Ascending aorta (tissue), 2 donors: ENCODE measurements at regions not wholly inside any gene's neighbourhood (a gene's known extent, or its start where the extent isn't known, plus 50 kb on each side); places are given as distances from the start of the nearest gene placed in this dataset.

Source experiments
- DNase-seq, 2 donors: peaks; one replicate each; pipeline ENCODE4 v3.0.0-alpha.2; 2019; ENCODE audit warnings: low spot score in 2 of 2
- H3K27ac ChIP-seq, 2 donors: fragments of 200-600 bp; sonication (generic); one replicate each; pipeline ENCODE4 v1.5.1; 2016 to 2017; ENCODE audit warnings: mild to moderate bottlenecking in 1 of 2
- H3K27me3 ChIP-seq: fragments of 200-600 bp; sonication (generic); one replicate; pipeline ENCODE4 v1.5.1; 2017
- H3K36me3 ChIP-seq, 2 donors: fragments of 200-600 bp; sonication (generic); one replicate each; pipeline ENCODE4 v1.5.1; 2016
- H3K4me1 ChIP-seq, 2 donors: fragments of 200-600 bp; sonication (generic); one replicate each; pipeline ENCODE4 v1.5.1; 2016 to 2017; ENCODE audit warnings: mild to moderate bottlenecking in 1 of 2
- H3K4me3 ChIP-seq, 2 donors: fragments of 200-600 bp; sonication (generic); one replicate each; pipeline ENCODE4 v1.5.1; 2016 to 2017; ENCODE audit warnings: mild to moderate bottlenecking in 1 of 2
- H3K9me3 ChIP-seq, 2 donors: fragments of 200-600 bp; sonication (generic); one replicate each; pipeline ENCODE4 v1.5.1; 2016
- intact Hi-C: fragments of 100-400 bp; cut with DNase I; formaldehyde crosslinking; loops from one replicate; pipeline ENCODE4 v1.15.1; 2023
- TF ChIP-seq, protein P1 (sequence below), 3 experiments: fragments of 200-600 bp in 2 of 3; fragments of 450-650 bp in 1 of 3; sonication (generic) in 2 of 3; IDR thresholded peaks; one replicate each; pipeline ENCODE4 v1.5.1; 2016 to 2019; ENCODE audit warnings: antibody characterized with exemption in 3 of 3, mild to moderate bottlenecking in 1 of 3, moderate library complexity in 1 of 3

DNA sequence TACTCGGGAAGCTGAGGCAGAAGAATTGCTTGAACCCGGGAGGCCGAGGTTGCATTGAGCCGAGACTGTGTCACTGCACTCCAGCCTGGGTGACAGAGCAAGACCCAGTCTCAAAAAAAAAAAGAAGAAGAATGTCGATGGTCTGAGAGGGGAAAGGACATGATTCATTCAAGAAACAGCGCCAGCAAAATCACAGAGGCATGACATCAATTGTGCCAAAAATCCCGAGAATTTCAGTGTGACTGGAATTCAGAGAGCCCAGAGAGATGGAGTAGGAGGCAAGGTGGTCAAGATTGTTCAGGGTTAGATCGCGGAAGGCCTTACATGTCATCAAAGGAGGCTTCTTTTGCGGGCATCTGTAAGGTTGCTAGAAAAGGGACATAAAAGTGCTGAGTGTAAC lies 483.3 kb downstream of the VRK1 start:
- Histone ChIP-seq H3K27ac (no peak overlapping the region), H3K4me1 (no peaks in the 10 kb centered on the region), H3K4me3 (no peak overlapping the region), H3K9me3 (no peaks in the 10 kb centered on the region), H3K36me3 (no peaks in the 10 kb centered on the region), H3K27me3 (no peaks in the 10 kb centered on the region)
- TF ChIP-seq, protein P1, sequence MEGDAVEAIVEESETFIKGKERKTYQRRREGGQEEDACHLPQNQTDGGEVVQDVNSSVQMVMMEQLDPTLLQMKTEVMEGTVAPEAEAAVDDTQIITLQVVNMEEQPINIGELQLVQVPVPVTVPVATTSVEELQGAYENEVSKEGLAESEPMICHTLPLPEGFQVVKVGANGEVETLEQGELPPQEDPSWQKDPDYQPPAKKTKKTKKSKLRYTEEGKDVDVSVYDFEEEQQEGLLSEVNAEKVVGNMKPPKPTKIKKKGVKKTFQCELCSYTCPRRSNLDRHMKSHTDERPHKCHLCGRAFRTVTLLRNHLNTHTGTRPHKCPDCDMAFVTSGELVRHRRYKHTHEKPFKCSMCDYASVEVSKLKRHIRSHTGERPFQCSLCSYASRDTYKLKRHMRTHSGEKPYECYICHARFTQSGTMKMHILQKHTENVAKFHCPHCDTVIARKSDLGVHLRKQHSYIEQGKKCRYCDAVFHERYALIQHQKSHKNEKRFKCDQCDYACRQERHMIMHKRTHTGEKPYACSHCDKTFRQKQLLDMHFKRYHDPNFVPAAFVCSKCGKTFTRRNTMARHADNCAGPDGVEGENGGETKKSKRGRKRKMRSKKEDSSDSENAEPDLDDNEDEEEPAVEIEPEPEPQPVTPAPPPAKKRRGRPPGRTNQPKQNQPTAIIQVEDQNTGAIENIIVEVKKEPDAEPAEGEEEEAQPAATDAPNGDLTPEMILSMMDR (IDR thresholded peaks at IDR 0.05): no peak
- intact Hi-C loops: no loop called here
- DNase-seq: no peak

GRCh38 chr14:97281741-97282140 lies 484.6 kb downstream of the VRK1 start:
- no peaks in the 10 kb centered on the region for H3K4me1 ChIP-seq
- no peak overlapping the region for H3K4me3 ChIP-seq
- intact Hi-C loops: no loop called here
- TF ChIP-seq, protein P1 (IDR thresholded peaks at IDR 0.05): no peak
- no peak overlapping the region for H3K27ac ChIP-seq
- no peaks in the 10 kb centered on the region for H3K9me3 ChIP-seq
- no peak for DNase-seq
- no peaks in the 10 kb centered on the region for H3K36me3 ChIP-seq
- no peaks in the 10 kb centered on the region for H3K27me3 ChIP-seq

GRCh38 chr14:97282210-97283004 lies 485.2 kb downstream of the VRK1 start:
- Histone ChIP-seq H3K4me3 (no peak overlapping the region), H3K27me3 (no peaks in the 10 kb centered on the region), H3K27ac (no peak overlapping the region), H3K9me3 (no peaks in the 10 kb centered on the region), H3K4me1 (no peaks in the 10 kb centered on the region), H3K36me3 (no peaks in the 10 kb centered on the region)
- intact Hi-C loops: no loop called here
- TF ChIP-seq, protein P1 (IDR thresholded peaks at IDR 0.05): no peak
- DNase-seq: no peak

GRCh38 chr14:97283005-97283403 lies 485.8 kb downstream of the VRK1 start:
- TF ChIP-seq, protein P1 (IDR thresholded peaks at IDR 0.05): no peak
- Histone ChIP-seq H3K27me3 (no peaks in the 10 kb centered on the region), H3K36me3 (no peaks in the 10 kb centered on the region), H3K4me3 (no peak overlapping the region), H3K27ac (no peak overlapping the region), H3K4me1 (no peaks in the 10 kb centered on the region), H3K9me3 (no peaks in the 10 kb centered on the region)
- no peak for DNase-seq
- intact Hi-C loops: no loop called here

DNA sequence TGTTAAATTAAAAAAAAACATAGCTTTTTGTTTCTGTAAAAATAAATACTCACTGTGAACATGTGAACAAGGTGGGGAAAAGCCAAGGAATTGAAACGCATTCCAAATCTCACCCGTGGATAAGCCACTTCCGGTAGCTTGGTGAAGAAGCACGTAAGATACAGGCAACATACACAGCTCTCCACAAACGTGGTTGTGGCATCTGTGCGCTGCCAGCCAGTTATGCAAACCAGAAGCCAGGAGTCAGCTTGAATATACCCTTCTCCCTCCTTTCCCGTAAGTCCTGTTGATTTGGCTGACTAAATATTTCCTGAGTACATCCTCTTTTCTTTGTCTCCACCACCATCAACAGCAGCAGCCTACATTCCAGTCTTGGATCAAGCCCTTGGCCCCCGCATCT lies 486.2 kb downstream of the VRK1 start:
- no peaks in the 10 kb centered on the region for H3K4me1 ChIP-seq
- intact Hi-C loops: no loop called here
- TF ChIP-seq, protein P1 (IDR thresholded peaks at IDR 0.05): no peak
- no peak overlapping the region for H3K4me3 ChIP-seq
- DNase-seq: no peak
- no peaks in the 10 kb centered on the region for H3K36me3 ChIP-seq
- no peaks in the 10 kb centered on the region for H3K27me3 ChIP-seq
- no peaks in the 10 kb centered on the region for H3K9me3 ChIP-seq
- H3K27ac ChIP-seq: no peak overlapping the region
